Stimulated activated naive CD8-positive, alpha-beta T cell treated with anti-CD3 and anti-CD28 coated beads, Interleukin-15, Interleukin-2, amounts not matched to agents 100 ng/mL and 50 ng/mL, for 24 hours (primary cell): ENCODE measurements at regions not wholly inside any gene's neighbourhood (a gene's known extent, or its start where the extent isn't known, plus 50 kb on each side); places are given as distances from the start of the nearest gene placed in this dataset.
"Not testable (repeated sequence)": the region's sequence is repeated elsewhere in the genome, so short reads cannot be mapped to it uniquely, and the experiment has no call there.

Source experiments
- H3K27ac Mint-ChIP-seq: one replicate; pipeline ENCODE4 v1.8.0; 2021; ENCODE audit warnings: mild to moderate bottlenecking, mixed read lengths
- H3K27me3 Mint-ChIP-seq: one replicate; pipeline ENCODE4 v1.8.0; 2021; ENCODE audit warnings: mixed read lengths
- H3K36me3 Mint-ChIP-seq: one replicate; pipeline ENCODE4 v1.8.0; 2021; ENCODE audit warnings: low read depth, mixed read lengths
- H3K4me1 Mint-ChIP-seq: one replicate; pipeline ENCODE4 v1.8.0; 2021; ENCODE audit warnings: low read depth, mixed read lengths
- H3K4me3 Mint-ChIP-seq: one replicate; pipeline ENCODE4 v1.8.0; 2021; ENCODE audit warnings: mild to moderate bottlenecking, mixed read lengths
- H3K9me3 Mint-ChIP-seq: one replicate; pipeline ENCODE4 v1.8.0; 2021; ENCODE audit warnings: mixed read lengths

DNA sequence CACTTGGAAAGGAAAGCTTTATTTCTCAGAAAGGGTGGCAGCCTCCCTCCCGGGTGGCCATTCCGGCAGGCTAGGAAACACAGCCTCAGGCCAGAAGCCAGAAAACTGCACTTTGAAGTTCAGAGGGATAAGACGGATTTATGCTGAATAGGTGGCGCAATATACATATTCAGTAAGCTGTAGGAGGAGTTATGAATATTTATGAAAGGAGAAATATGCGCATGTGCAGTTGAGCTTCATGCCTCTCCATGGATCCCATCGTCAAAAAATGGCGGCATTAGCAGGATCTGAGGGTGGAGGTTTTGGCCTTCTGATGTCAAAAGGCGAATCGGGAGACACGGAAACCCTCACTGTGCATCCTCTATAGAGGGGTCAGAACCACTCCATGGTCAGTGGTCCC is 82.3 kb downstream of the KATNIP start:
- Mint-ChIP-seq H3K9me3 (no peaks in the 10 kb centered on the region), H3K36me3 (peaks cover 27% of the 10 kb centered on the region), H3K4me3 (no peak overlapping the region), H3K4me1 (no peaks in the 10 kb centered on the region), H3K27ac (no peak overlapping the region), H3K27me3 (no peaks in the 10 kb centered on the region)

DNA sequence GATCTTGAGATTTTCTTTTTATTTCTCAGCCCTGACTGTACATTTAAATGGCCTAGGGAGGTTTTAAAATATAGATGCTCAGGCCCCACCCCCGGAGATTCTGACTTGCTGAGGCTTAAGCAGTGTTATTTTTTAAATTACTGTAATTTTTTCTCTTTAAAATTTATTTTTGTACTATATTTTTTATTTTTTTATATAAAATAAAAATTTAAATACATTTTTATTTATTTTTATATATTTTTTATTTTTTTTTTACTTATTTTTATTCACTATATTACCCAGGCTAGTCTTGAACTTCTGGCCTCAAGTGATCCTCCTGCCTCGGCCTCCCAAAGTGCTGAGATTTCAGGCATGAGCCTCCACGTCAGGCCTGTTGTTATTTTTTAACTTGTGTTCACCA is 83.3 kb downstream of the KATNIP start:
- no peak overlapping the region for H3K4me3 Mint-ChIP-seq
- peaks cover 27% of the 10 kb centered on the region for H3K36me3 Mint-ChIP-seq
- H3K27me3 Mint-ChIP-seq: no peaks in the 10 kb centered on the region
- no peaks in the 10 kb centered on the region for H3K9me3 Mint-ChIP-seq
- no peak overlapping the region for H3K27ac Mint-ChIP-seq
- no peaks in the 10 kb centered on the region for H3K4me1 Mint-ChIP-seq

DNA sequence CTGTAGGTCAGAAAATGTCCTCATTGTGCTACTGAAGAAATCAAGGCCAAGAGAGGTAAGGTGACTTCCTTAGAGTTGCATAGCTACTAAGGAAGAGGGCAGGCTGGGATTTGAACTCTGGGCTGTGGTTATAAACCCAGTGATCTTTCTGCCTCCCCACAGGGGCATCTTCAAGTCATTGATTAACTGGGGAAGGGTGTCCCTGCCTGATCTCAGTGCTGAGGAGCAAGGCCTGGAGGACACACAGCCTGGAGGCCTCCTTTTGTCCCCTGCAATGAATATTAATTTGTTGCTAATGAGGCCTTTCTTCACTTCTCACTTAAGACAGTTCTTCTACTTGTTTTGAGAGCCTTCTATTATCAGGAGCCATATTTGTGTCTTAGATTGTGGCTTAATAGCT is 83.8 kb downstream of the KATNIP start:
- Mint-ChIP-seq H3K36me3 (peaks cover 27% of the 10 kb centered on the region), H3K9me3 (no peaks in the 10 kb centered on the region), H3K4me1 (no peaks in the 10 kb centered on the region), H3K4me3 (no peak overlapping the region), H3K27me3 (no peaks in the 10 kb centered on the region), H3K27ac (no peak overlapping the region)

GRCh38 chr16:27634779-27635178 is 84.8 kb downstream of the KATNIP start:
- H3K4me3 Mint-ChIP-seq: no peak overlapping the region
- H3K27me3 Mint-ChIP-seq: no peaks in the 10 kb centered on the region
- no peak overlapping the region for H3K27ac Mint-ChIP-seq
- no peaks in the 10 kb centered on the region for H3K9me3 Mint-ChIP-seq
- H3K4me1 Mint-ChIP-seq: no peaks in the 10 kb centered on the region
- H3K36me3 Mint-ChIP-seq: peaks cover 21% of the 10 kb centered on the region

DNA sequence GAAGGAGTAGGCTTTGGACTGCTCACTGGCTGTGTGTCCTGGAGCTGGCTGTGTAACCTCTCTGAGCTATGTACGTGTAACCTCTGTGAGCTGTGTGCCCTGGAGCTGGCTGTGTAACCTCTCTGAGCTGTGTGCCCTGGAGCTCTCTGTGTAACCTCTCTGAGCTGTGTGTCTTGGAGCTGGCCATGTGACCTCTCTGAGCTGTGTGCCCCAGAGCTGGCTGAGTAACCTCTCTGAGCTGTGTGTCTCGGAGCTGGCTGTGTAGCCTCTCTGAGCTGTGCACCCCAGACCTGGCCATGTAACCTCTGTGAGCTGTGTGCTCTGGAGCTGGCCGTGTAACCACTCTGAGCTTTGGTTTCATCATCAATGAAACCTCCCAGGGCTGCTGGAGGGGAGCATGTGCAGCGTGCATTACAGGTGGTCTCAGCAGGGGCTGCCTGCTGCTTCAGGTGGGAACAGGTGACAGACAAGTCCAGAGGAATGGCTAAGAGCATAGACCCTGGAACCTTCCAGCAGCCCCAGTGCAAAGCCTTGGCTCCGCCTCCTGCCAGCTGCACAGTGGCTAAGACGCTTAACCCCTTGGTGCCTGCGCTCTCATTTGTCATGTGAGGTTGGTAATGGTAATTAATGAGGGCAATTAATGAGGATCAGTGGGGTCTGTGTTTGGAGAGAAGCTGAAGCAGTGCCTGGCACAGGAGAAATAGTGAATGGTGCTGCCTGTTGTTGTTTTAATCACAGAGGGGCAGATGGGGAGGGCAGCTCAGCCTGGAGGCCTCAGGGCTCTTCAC is 86.7 kb downstream of the KATNIP start:
- Mint-ChIP-seq H3K27ac (no peak overlapping the region), H3K4me3 (no peak overlapping the region), H3K27me3 (no peaks in the 10 kb centered on the region), H3K36me3 (peaks cover 14% of the 10 kb centered on the region), H3K4me1 (no peaks in the 10 kb centered on the region), H3K9me3 (no peaks in the 10 kb centered on the region)

DNA sequence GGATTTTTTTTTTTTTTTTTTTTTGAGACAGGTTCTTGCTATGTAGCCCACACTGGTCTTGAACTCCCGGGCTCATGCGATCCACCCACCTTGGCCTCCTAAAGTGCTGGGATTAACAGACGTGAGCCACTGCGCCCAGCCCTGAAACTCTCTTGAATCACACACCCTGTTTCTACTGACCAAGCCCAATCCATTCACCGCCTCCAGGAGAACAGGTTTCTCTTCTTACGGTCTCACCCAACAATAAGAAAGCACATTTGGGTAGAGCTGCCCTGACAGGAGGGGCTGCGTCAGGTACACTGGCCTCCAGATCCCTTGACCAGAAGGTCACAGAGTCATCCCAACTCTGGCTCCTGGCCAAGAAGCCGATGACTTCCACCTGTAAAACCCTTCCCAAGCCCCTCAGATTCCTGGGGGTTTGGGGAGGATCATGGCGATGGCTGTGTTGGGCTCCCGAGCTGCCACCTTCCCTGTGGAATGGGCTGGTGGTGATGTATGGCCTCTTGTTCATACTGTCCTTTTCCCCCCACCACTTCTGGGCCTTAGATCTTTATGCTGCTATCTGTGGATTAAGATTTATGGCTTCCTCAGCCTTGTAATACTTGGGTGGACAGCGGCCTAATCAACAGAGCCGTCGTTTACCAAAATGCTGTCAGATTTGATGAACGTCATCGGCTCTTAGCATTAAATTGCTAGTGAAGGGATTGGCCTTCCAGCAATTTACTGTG is 89.1 kb downstream of the KATNIP start:
- H3K36me3 Mint-ChIP-seq: peaks cover 6% of the 10 kb centered on the region
- no peaks in the 10 kb centered on the region for H3K4me1 Mint-ChIP-seq
- H3K27ac Mint-ChIP-seq: no peak overlapping the region
- H3K4me3 Mint-ChIP-seq: no peak overlapping the region
- H3K9me3 Mint-ChIP-seq: no peaks in the 10 kb centered on the region
- H3K27me3 Mint-ChIP-seq: no peaks in the 10 kb centered on the region

DNA sequence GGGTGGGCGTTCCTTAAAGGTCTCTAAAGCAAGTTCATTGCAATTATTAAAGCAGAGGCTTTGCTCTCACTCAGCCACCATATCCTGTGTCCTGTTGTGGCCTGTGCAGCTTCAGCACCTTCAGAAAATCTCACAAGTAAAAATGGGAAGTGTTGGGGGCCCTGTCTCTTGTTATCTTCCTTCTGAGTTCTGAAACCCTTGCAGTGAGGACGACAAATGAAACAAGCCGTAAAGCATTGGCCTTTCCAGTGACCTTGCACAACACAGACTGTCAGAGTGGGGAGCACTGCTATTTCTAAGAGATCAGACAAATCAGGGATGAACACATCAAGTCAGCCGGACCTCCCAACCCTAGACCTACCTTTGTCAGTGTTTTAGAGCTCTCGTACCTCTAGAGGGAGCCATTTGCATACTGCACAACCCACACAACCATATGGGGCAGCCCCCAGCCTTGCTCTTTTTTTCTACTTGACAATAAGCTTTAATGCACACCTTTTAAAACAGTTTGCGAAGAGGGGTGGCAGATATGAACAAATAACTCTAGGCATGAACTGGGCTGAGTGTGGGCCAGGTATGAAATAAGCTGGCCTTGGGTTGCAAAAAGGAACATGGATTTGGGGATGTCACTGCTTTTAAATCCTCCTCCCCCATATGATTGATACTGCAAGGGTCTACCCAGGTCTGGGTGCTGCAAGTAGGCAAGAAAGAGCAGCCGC is 89.8 kb downstream of the KATNIP start:
- Mint-ChIP-seq H3K9me3 (no peaks in the 10 kb centered on the region), H3K27ac (no peak overlapping the region), H3K4me1 (no peaks in the 10 kb centered on the region), H3K4me3 (no peak overlapping the region), H3K36me3 (peaks cover 3% of the 10 kb centered on the region), H3K27me3 (no peaks in the 10 kb centered on the region)

DNA sequence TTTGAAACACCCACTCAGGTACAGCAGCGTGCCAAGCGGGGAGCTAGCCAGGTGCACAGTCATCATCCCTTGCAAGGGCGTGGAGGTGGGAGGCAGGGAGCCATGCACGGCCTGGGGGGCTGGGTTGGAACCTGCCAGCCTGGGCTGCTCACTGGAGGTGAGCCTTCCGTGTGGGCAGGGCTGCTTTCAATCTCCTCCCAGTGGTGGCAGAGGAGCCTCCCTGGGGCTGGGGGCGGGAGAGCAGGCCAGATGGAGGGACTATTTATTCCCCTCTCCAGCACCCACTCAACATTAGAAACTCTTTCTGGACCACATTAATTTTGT is 90.3 kb downstream of the KATNIP start:
- no peak overlapping the region for H3K27ac Mint-ChIP-seq
- no peaks in the 10 kb centered on the region for H3K4me1 Mint-ChIP-seq
- H3K27me3 Mint-ChIP-seq: no peaks in the 10 kb centered on the region
- H3K4me3 Mint-ChIP-seq: no peak overlapping the region
- H3K36me3 Mint-ChIP-seq: no peaks in the 10 kb centered on the region
- H3K9me3 Mint-ChIP-seq: no peaks in the 10 kb centered on the region

DNA sequence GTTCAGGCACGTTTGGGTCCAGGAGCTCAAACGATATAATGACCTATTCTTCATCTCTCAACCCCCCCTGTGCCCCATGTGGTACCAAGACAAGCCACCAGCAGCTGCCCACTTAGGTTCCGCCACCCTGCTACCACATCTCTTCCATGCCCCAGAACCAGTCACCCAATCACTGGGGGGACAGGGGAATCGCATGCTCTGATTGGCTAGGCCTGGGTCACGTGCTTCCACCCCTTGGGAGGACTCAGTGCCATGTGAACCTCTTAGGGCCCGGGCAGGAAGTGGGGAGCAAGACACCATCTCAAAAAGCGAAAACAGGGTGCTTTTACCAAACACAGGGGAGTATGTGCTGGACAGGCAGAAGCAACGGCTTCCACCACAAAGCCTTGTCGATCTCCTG is 91.3 kb downstream of the KATNIP start:
- Mint-ChIP-seq H3K27me3 (no peaks in the 10 kb centered on the region), H3K9me3 (no peaks in the 10 kb centered on the region), H3K27ac (no peak overlapping the region), H3K4me1 (no peaks in the 10 kb centered on the region), H3K4me3 (no peak overlapping the region), H3K36me3 (no peaks in the 10 kb centered on the region)

- not testable (repeated sequence) for H3K27me3 Mint-ChIP-seq, H3K27ac Mint-ChIP-seq, H3K4me3 Mint-ChIP-seq, H3K9me3 Mint-ChIP-seq, H3K4me1 Mint-ChIP-seq, H3K36me3 Mint-ChIP-seq
Observed at GRCh38 chr16:27641734-27642415, 91.9 kb downstream of the KATNIP start.

DNA sequence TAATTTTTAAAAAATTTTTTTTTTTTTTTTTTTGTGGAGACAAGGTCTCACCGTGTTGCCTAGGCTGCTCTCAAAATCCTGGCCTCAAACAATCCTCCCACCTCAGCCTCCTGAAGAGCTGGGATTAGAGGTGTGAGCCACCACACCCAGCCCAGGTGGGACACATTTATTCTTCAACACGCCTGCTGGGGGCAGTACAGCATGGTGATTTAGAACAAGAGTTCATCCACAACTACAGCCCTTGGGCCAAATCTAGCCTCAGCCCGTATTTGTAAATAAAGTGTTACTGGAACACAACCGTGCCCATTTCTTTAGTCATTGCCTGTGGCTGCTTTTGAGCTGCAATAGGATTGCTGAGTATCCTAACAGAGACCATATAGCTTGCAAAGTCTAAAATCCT is 92.8 kb downstream of the KATNIP start:
- Mint-ChIP-seq H3K4me1 (no peaks in the 10 kb centered on the region), H3K9me3 (no peaks in the 10 kb centered on the region), H3K27ac (no peak overlapping the region), H3K4me3 (no peak overlapping the region), H3K27me3 (no peaks in the 10 kb centered on the region), H3K36me3 (no peaks in the 10 kb centered on the region)

GRCh38 chr16:27644165-27644564 is 94.2 kb downstream of the KATNIP start:
- no peaks in the 10 kb centered on the region for H3K4me1 Mint-ChIP-seq
- no peaks in the 10 kb centered on the region for H3K9me3 Mint-ChIP-seq
- H3K27me3 Mint-ChIP-seq: no peaks in the 10 kb centered on the region
- peaks cover 3% of the 10 kb centered on the region for H3K36me3 Mint-ChIP-seq
- H3K4me3 Mint-ChIP-seq: no peak overlapping the region
- H3K27ac Mint-ChIP-seq: no peak overlapping the region

DNA sequence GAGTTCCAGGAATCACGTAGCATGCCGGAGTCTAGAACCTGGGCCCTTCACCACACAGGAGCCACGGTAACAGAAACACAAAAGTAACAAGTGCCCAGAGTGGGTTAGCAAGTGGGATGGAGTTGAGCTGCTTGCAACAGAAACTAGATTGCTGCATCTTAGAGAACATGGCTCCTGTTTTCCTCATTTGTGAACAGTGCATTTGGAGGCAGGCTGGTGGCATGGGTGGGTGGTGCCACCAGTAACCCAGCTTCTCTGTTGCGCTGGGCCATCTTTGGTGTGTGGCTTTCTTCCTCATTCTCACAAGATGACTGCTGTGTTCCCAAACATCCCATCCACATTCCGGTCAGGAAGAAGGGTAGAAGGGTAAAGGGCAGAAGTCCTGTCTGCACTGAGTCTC is 95.5 kb downstream of the KATNIP start:
- H3K27me3 Mint-ChIP-seq: no peaks in the 10 kb centered on the region
- no peaks in the 10 kb centered on the region for H3K9me3 Mint-ChIP-seq
- H3K27ac Mint-ChIP-seq: no peak overlapping the region
- no peak overlapping the region for H3K4me3 Mint-ChIP-seq
- no peaks in the 10 kb centered on the region for H3K4me1 Mint-ChIP-seq
- peaks cover 3% of the 10 kb centered on the region for H3K36me3 Mint-ChIP-seq

- Mint-ChIP-seq H3K27ac (no peak overlapping the region), H3K36me3 (peaks cover 3% of the 10 kb centered on the region), H3K9me3 (no peaks in the 10 kb centered on the region), H3K27me3 (no peaks in the 10 kb centered on the region), H3K4me1 (no peaks in the 10 kb centered on the region), H3K4me3 (no peak overlapping the region)
Observed at GRCh38 chr16:27646806-27647205, 96.9 kb downstream of the KATNIP start.

DNA sequence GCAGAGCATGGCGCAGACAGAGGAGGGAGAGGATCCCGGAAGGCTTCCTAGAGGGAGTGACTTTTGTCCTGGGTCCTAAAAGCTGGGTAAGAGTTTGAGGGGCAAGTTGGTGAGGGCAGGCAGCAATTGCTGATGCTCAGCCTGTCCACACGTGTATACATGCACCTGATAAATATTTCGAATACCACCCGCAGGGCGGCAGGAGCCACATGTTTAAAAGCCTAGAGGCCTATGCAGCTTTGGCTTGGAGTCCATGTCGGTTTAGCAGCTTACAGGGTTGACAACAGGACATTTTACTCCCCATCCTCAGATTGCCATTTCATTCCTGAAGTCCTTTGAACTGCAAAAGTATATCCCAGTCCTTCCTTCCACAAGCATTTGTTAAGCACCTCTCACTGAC is 99.1 kb downstream of the KATNIP start:
- Mint-ChIP-seq H3K9me3 (no peaks in the 10 kb centered on the region), H3K27me3 (no peaks in the 10 kb centered on the region), H3K4me3 (no peak overlapping the region), H3K4me1 (no peaks in the 10 kb centered on the region), H3K36me3 (peaks cover 3% of the 10 kb centered on the region), H3K27ac (no peak overlapping the region)
